NCI-H2029 (cell line): ENCODE measurements at regions not wholly inside any gene's neighbourhood (a gene's known extent, or its start where the extent isn't known, plus 50 kb on each side); places are given as distances from the start of the nearest gene placed in this dataset.
A peak's percentile ranks its signal among the peaks of the same experiment; 100 is the strongest.

ENCODE experiments used
- DNase-seq: peaks from one replicate; lab custom pipeline; 2025; lab: John Stamatoyannopoulos, UW

- no peak for DNase-seq
Measured at GRCh38 chr10:88168171-88169036, 305.0 kb downstream of the PTEN start.

GRCh38 chr10:88169037-88169319 lies 305.6 kb downstream of the PTEN start:
- DNase-seq = no peak

- no peak for DNase-seq
Measured at GRCh38 chr10:88170628-88171027, 307.2 kb downstream of the PTEN start.

GRCh38 chr10:88172159-88172558 lies 308.7 kb downstream of the PTEN start:
- no peak for DNase-seq

DNA sequence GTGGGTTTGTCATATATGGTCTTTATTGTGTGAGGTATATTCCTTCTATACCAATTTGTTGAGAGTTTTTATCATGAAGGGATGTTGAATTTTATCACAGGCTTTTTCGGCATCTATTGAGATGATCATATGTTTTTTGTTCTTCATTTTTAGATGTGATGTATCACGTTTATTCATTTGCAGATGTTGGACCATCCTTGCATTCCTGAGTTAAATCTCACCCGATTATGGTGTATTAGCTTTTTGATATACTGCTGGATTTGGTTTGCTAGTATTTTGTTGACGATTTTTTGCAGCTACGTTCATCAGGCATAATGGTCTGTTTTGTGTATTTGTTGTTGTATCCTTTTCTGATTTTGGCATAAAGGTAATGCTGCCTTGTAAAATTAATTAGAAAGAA lies 311.0 kb downstream of the PTEN start:
- DNase-seq = no peak

DNA sequence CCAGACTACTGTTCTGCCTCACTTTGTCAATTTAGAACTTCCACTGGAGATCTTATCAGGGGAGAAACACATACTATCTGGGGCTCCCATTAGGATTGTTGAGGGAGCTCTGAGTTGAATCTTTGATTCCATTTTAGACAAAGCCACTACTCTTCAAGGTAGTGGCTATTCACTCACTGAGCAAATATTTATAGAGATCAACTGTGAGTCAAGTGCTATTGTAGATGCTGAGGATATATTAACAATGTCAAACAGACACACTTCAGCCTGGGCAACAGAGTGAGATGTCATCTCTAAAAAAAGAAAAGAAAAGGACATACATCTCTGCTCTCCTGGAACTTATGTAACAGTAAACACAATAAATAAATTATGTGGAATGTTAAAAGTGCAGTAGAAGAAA lies 315.3 kb downstream of the PTEN start:
- peak; percentile 36 for DNase-seq

DNA sequence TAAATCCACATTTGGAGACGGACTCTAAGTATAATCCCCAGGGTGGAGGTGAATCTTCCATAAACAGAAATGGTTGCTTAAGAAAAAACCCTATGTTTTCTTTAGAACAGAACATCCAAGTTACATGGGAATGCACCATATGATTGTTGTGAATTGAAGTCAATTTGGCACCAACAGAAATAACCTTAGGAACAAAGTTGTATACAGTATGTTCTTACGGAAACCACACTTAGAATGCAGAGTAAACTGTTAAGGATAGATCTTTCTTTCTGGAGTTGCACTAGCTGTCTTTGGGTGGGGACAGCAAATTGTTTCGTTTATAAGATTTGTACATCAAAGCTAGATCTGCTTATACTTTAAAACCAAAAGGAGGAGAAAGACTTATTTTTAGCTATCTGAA lies 316.4 kb downstream of the PTEN start:
- no peak for DNase-seq

DNA sequence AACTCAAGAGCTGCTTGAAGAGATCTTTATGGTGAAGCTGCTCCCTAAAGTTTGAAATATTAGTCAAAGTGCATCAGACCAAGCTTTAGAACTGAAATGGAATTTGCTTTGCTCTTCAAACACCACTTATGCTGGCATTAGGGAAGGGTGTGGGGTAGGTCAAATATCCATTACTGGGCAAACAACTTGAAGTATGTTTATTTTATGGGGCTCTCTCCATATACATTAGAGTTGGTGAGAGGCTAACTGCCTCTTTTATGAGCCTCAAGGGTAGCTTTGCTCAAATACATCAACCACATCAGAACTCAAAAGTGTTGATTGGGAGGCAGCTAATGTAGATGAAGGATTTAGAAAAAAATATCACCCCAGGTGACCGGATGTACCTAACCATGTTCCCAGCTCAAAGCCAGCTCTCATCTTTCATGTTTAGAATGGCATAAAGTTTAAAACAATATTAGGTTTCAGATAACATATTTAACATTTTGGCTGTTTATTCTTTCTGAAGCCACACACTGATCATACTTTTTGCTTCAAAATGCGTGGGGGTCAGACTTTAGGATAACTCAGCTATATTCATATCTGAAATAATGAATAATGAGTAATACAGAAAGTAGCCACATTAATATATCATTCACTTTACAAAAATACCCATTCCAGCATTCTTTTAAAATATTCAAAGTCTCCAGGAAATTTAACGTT lies 318.6 kb downstream of the PTEN start:
- peak; percentile 62 for DNase-seq

DNA sequence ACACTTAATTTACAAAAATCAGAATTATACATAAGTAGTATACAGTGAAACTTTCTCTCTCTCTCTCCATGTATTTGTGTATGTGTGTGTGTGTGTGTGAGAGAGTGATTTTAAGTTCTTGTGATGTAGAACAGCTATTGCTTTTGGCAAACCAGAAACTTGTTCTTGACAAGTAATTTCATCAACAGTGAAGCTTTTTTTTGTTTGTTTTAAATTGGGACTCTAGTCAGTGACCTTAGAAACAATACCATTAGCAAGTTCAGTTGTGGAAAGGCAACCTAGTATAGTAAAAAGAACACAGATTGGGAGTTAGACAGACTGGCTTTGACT lies 319.1 kb downstream of the PTEN start:
- no peak for DNase-seq

DNA sequence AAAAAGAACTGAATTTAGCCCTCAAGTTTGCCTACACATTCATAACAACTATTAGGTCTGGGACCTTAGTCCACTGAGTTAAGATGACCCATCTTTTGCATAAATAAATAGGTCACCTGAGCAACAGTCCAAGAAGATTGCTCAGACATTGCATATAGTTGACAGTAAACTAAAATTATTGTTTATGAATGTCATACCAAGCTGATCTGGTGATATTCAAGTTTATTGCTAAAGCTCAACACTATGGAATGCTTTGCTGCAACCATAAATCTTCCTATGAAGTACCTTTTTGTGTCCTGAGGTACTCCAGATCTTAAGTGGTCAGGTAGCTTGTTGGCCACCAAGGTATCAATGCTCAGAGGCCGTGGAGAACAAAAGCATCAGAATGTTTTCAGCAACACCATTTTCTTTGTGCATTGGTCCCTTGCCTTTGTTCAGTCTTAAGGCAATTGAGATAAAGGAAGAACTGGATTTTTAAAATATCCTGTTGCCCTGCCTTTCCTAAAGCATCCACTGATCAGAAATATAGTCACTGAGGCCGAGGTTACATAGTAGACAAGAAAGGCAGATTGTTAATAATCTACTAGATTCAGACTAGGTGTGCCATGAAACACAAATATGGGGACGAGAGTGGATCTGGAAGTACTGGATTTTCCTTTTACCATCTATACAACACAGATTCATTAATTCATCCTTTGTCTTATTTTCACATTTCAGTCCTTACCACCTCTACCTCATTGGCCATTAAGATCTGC lies 321.3 kb downstream of the PTEN start:
- DNase-seq = no peak

GRCh38 chr10:88185830-88186229 lies 322.4 kb downstream of the PTEN start:
- DNase-seq = no peak

DNA sequence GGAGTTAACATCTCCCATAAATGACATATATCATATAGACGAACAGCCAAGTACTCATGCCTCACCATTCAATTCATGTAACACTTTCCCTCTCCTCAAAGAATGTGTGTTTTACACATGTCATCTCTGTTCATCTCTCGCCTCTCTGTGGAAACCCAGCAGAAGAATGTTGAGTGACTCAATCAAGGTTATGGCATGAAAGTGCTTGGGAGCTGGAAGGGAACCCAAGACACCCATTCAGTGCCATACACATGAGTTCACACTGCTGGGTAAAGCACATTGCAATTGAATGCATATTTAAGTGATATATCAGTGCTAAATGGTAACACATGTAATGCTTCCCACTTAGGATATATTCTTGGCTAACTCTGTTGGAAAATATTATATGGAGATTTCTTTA lies 322.9 kb downstream of the PTEN start:
- DNase-seq = no peak

DNA sequence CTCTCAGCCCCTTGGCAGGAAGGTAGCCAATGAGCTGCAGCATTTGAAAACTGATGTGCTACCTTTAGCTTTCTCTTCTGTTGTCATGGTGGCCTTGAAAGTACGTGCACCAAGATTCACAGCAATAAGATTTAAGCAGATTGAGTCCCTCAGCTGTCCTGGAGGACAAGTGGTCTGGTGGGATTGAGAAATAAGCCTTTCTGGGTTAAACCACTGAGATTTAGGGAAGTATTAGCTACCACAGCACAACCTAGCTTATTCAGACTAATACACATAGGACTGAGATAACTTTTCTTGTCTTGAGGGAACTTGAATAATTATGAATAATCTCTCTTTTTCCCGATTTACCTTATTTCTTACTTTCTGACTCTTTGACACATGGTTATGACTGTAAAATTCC lies 324.0 kb downstream of the PTEN start:
- no peak for DNase-seq

DNA sequence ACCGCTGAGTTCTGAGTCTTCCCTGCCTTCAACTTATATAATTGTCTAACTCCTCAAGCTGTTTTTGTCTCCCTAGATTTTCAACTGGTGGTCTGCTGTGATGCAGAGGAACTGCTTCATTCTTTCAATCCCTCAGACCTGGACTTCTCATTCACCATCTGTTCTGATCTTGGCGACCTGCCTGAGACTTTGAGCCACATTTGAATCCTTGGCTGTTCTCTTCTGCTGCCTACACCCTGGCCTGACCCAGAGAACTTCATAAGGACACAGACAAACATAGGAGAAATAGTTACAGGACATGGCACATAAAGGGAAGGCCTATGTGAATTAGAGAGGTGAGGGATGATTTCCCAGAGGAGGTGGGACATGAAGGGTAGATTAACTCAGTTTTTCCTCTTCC lies 326.7 kb downstream of the PTEN start:
- no peak for DNase-seq

DNA sequence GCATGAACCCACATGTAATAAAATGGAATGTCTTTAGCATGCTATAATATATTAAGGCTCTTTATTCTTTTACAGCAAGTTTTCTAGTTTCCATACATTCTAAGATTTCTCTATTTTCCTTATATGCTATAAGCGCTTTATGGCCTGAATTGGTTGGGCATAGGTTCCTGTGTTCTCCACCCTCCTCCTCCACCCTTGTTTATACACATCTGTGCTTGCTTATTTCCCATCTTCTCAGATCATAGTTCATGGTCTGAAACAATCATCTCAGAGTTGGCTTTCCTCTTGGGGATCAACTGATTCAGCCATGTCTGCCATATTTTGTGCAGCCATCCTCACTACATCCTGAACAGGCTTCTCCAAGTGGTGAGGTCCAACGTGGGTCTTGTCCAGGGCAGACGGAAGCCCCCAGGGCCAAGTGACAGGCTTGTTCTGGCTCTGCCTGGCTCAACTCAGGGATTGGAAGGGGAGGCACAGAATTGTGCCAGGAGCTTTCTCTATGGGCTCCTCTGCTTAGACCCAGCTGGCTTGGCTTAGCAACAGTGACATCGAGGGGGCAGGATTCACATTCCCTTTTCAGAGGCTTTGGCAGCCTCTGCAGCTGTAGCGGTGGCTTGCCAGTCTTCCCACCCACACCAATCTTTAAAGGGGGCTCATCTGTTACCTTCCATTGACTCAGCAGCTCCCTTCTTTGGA lies 327.3 kb downstream of the PTEN start:
- DNase-seq = no peak

DNA sequence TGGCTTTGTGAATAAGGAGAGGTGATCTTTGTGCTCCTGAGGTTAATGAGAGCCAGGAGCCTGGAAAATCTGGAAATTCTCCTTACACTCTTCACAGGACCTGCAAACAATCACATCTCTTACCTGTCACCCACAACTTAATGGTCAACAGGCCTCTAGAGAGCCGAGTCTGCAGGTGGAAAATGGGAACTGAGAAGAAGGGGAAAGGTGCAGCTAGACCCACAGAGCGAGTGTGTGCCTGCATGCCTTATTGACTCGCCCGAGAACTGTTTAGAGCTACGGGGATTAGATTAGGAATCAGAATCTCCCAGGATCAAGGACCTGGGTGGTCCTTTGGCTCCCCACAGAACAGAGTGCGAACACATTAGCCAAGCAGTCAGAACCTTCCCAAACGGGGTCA lies 329.6 kb downstream of the PTEN start:
- no peak for DNase-seq

DNA sequence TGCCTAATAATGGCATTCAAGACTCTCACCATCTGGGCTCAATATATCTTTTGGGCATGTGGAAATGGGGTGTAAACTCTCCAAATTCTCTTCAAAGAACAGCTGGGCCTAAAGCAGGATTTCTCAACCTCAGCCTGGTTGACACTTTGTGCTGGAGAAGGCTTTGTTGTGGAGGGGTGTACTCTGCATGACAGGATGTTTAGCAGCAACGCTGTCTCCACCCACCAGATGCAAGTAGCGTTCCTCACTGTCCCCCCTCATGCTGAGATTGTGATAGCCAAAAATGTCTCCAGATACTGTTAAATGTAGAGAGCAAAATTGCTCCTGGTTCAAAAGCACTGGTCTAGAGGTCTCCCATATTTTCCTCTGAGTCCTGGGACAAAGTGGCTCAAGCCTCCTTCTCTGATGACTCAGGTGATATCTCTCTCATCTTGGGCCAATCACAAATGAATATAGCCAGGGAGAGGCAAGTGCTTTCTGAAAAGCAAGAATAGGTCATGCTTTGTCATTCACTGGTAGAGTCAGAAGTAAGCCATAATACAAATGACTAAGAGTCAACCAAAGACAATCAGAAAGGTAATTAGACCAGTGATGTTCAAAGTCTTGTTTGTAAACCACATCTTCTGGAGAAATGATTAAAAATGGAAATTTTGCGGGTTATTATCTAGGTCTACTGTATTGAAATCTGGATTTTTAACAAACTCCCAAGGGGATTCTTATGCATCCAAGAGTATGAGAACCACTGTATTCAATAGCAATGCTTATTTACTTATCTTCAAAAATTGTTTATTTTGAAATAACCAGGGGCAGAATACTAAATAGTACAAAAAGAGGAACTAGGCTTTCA lies 330.8 kb downstream of the PTEN start:
- DNase-seq = no peak

- no peak for DNase-seq
Measured at GRCh38 chr10:88194961-88195367, 331.5 kb downstream of the PTEN start.

- no peak for DNase-seq
Measured at GRCh38 chr10:88195841-88196240, 332.4 kb downstream of the PTEN start.

DNA sequence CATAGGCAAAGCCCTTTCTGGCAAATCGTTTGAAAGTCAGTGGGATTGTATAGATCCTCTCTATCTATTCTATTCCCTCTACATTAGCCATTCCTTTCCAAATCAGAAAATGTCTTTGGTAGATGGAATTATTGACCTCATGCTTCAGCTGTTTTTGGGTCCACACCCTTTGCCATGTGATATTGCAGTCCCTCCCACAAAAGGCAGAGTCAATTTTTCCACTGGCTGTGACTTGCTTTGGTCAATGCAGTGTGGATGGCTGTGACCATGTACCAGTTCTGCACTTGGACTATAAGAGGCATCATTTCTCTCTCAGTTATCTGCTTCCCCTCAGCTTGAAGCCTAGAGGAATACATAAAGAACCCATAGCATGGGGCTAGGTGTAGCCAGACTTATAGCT lies 332.9 kb downstream of the PTEN start:
- DNase-seq = no peak

GRCh38 chr10:88198023-88198422 lies 334.6 kb downstream of the PTEN start:
- no peak for DNase-seq
